ENCODE measurements at regions not wholly inside any gene's neighbourhood (a gene's known extent, or its start where the extent isn't known, plus 50 kb on each side); places are given as distances from the start of the nearest gene placed in this dataset.
"Not testable (repeated sequence)": the region's sequence is repeated elsewhere in the genome, so short reads cannot be mapped to it uniquely, and the experiment has no call there.

DNA sequence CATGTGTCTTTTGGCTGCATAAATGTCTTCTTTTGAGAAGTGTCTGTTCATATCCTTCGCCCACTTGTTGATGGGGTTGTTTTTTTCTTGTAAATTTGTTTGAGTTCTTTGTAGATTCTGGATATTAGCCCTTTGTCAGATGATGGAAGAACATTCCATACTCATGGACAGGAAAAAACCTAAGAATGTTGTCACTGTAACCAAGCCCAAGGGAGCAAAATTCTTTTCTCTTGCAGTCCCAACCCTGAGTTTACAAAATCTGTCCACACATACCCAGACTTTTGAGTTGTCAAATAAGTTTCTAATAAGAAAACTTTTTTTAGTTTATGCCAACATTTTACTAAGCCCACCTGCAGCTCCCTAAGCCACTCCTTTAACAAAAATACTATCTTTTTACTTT is 408.2 kb upstream of the FAT1 start:
- TF ChIP-seq, protein P1, sequence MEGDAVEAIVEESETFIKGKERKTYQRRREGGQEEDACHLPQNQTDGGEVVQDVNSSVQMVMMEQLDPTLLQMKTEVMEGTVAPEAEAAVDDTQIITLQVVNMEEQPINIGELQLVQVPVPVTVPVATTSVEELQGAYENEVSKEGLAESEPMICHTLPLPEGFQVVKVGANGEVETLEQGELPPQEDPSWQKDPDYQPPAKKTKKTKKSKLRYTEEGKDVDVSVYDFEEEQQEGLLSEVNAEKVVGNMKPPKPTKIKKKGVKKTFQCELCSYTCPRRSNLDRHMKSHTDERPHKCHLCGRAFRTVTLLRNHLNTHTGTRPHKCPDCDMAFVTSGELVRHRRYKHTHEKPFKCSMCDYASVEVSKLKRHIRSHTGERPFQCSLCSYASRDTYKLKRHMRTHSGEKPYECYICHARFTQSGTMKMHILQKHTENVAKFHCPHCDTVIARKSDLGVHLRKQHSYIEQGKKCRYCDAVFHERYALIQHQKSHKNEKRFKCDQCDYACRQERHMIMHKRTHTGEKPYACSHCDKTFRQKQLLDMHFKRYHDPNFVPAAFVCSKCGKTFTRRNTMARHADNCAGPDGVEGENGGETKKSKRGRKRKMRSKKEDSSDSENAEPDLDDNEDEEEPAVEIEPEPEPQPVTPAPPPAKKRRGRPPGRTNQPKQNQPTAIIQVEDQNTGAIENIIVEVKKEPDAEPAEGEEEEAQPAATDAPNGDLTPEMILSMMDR (conservative IDR thresholded peaks at IDR 0.05; ENCODE audit: low read depth, low read length) = not testable (repeated sequence)
- TF ChIP-seq EZH2 (IDR thresholded peaks at IDR 0.05; ENCODE audit: borderline replicate concordance, low read depth, low read length, poor library complexity, severe bottlenecking) = not testable (repeated sequence)

Data from A673 (cell line).